Activated CD4-positive, CD25-positive, alpha-beta regulatory T cell treated with anti-CD3 and anti-CD28 coated beads, Interleukin-2, amount 50 U/mL, for 24 hours (primary cell): ENCODE measurements at regions not wholly inside any gene's neighbourhood (a gene's known extent, or its start where the extent isn't known, plus 50 kb on each side); places are given as distances from the start of the nearest gene placed in this dataset.
A peak's percentile ranks its signal among the peaks of the same experiment; 100 is the strongest.
"Not testable (repeated sequence)": the region's sequence is repeated elsewhere in the genome, so short reads cannot be mapped to it uniquely, and the experiment has no call there.

Experiments
- ATAC-seq, 2 donors: fragments of 150-1000 bp; cut with Tn5 transposase; one replicate each; pipeline ENCODE4 v1.10.0; 2021; ENCODE audit warnings: mild to moderate bottlenecking in 1 of 2, moderate library complexity in 1 of 2

DNA sequence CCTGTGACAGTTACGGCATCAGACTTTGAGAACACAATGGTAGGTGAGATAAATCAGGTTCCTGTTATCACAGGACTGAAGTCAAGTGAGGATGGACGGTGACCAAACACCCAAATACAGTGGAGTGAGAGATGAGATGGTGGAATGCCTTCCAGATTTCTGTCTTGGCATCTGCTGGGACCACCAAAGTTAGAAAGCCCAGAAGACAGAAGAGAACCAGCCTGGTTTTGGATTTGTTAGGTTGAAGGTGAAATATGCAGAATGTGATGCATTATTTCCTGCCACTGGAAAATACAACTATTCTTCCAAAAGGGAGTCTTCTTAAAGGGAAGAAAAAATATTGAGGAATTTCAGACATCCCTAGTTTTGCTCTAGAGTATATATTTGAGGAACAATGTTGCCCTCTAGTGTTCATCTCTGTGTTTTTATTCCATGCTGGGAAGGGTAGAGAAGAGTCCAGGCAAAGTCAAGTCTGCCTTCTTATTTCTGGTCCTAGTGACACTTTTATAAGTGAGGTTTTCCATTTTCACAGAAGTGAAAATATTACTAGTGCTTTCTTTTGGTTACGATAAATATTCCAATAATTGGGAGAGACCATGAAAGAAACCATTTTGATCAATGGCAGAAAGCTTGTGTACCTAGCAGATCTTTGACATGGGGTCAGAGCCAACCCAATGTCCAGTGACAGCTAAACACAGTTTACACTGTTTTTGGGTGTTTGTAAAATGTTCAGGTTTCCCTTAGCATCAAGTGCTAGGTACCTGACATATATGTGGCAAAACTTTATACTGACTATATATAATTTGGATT is 142.3 kb upstream of the ANKH start:
- no peak for ATAC-seq

DNA sequence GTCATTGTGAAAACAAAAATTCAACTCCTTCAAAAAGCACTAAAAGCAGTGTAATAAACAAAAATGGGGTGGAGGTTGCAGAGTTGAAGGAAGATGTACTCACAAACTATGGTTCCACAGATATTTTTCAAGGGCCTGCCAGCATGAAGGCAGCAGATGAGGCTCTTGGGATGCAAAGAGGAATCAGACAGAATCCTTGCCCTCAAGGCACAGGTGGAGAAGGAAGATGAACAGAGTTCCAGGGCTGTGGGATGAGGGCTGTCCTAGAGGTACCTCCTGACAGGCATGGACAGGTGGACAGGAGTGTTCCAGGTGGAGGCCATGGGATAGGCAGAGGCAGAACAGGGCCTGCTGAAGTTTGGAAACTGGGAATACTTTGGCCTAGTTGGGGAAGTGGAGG is 140.5 kb upstream of the ANKH start:
- ATAC-seq: no peak

DNA sequence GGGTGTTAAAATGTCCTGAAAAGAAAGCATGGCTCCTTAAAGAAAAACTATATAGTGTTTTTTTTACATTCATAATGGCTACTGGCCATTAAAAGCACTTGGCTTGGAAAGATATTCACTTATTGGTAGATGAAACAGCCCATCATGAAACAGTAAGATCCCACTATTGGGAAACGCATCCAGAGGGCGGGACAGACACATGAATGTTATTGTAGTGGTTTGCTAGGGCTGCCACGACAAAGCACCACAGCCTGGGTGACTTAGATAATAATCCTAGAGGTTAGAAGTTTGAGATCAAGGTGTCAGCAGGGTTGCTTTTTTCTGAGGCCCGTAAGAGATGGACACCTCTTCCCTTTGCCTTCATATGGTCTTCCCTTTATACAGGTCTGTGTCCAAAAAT is 139.4 kb upstream of the ANKH start:
- ATAC-seq: no peak

DNA sequence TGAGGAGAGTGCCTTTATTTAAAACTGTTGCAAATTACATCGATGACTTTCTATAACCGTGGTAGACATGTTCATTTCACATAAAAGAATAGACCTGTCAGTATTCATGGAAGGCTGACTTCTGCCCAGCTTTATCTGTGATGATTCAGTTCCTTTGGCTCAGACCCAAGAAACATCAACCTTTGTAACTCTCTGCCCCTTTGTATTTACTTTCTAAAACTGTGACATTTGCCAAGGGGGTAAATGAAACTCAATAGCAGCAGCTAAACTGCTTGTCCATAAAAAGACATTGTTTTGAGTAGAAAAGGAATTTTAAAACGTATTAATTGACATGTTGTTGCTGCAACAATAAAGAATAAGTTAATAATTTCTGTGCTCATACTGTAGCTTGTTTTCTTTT is 137.8 kb upstream of the ANKH start:
- no peak for ATAC-seq

DNA sequence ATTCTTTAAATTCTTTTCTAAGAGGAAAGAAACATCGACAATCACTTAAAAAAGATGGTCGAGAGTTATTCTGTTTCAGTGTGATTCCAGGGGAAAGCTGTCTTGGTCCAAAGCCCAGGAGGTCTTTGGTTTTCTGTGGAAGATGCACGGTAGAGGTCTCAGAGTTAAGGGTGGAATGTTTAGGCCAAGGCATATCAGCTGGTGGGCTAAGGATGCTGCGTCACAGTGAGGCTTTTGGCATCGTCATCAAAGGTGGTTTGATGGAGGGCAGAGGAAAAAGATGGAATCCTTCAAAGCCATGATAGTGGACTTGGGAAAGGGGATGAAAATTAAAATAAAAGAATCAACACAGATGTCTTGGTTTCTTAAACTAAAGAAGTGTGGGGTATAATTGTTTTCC is 137.3 kb upstream of the ANKH start:
- ATAC-seq: no peak

DNA sequence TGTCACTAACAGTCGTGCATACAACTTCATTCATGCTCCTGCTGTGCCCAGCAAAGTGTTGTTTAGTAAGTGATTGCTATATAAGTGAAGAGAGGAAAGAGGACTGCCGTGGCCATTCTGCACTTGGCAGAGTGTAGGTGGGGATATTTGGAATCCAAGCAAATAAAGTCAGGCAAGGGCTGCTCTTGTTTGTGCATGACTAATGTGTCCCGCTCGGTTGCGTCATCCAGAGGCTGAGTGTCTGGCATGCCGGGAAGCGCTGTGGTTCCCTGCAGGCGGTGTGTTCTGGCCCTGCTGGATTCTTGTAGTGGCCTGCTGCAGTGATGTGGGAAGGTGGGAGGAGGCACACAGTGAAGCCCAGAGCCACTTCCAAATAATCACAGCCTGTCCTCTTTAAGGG is 136.9 kb upstream of the ANKH start:
- ATAC-seq: no peak

DNA sequence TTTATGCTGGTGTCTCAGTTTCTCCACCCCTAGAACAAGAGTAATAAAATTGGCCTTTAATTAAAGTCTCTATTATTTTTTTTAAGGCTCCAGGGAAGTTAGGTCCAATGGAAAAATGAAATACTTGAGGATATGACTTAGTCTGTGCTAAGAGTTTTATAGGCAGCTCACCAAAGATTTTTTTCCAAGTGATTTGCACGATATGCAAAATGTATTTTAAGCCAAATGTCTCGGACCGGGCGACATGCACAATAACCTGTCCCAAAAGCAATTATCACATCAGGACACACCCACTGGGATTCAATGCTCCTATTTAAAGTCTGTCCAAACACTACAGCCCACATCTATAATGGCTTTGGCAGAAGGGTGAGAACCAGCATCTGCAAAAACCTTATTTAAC is 136.1 kb upstream of the ANKH start:
- no peak for ATAC-seq

DNA sequence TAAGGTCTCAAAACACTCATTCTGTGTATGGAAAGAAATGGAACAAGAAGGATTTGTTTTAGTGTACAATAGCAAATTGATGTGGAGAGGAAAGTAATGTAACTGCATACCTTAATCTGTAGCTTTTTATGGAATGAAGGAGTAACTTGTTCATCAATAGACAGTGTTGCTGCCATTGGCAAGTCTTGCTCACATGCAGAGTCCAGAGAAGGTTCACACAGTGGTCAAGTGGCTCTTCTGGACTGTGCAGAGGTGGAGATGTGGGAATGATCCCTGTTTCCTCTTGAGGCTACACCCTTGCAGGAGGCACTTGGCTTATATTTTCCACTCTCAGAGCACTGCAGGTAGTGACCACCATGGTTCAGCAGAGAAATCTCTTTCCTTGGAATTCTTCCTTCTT is 132.9 kb upstream of the ANKH start:
- ATAC-seq: no peak

DNA sequence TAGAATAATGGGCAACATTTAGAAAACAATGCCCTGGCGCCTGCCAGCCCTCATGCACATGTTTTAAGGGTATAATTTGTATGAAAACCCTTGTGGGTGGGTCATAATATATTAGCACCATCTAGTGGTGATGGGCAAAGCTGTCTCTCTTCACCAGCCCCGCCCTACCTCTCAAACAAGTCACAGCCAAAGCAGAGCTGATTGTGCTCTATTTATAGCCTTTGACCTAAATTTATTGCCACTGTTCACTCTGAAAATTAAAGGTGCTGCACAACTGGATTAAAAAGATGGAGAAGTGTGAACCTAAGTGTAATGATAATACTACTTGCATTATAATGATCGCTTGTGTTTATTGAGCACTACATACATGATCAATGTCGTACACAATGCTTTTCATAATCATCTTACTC is 131.9 kb upstream of the ANKH start:
- peak; percentile 85 to 94 for ATAC-seq

DNA sequence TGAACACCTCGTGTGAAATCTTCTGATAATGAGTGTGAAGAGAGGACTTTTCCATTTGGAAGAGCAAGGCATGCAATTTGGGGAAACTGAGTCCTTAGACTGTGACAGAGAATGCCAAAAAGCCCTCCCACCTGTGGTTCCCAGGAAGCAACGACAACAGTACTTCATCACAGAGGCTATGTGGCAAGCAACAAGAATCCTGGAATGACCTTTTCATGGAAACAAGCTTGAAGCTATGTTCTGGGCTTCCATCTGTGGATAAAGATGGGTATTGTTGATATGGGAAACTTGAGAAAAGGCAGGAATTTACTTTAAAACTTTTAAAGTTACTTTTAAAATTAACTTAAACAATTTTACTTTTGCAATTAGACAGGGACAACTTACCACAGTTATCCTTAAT is 131.2 kb upstream of the ANKH start:
- ATAC-seq: no peak

DNA sequence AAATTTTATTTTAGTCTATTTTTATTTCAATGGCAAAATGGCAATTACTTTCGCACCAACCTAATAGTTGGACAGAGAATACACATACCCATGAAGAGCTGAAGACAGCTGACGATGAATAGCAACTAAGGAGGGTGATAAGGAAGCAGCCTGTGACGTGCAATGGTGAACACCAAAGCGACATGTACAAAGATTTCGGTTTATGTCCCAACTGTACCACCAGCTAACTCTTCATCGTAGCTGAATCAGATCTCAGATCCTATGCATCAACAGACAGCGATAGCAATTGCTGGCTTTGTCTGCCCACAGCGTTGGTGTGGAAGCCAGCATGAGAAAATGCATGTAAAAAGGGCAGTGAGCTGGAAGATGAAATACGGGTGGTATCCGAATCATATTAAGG is 130.6 kb upstream of the ANKH start:
- ATAC-seq: no peak

DNA sequence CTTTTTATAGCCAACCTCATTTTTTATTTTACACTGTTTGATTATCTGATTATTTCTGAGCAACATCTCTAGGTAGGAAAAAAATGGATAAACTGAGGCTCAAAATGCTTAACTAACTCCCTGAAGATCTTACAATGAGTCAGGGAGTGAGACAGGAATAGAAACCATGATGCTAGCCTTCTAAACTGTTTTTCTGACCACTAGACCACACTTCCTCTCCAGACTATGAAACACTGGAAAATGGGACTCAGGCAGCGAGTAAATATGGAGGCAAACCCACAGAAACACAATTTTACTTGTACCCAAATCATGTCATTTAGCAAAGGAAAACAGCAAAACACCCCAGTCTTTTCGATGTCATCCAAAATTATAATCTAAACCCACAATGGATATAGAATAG is 129.9 kb upstream of the ANKH start:
- no peak for ATAC-seq

DNA sequence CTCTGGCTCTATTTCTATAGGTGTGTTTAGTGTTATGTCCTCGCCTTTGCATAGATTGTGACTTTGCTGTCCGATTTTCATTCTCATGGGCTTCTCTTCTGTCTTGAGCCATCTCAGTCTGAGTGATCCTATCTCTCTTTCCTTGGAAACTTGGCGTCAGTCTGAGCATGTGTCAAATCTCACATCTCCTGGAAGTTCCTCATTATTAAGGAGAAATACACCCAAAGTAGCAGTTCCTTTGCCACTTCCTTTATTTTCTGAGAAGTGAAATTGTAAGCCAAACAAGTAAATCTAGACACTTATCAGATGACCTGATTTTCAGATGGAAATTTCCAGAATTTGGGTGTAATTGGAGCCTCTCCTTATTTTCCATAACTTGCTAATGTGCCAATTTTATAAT is 126.9 kb upstream of the ANKH start:
- ATAC-seq: no peak

DNA sequence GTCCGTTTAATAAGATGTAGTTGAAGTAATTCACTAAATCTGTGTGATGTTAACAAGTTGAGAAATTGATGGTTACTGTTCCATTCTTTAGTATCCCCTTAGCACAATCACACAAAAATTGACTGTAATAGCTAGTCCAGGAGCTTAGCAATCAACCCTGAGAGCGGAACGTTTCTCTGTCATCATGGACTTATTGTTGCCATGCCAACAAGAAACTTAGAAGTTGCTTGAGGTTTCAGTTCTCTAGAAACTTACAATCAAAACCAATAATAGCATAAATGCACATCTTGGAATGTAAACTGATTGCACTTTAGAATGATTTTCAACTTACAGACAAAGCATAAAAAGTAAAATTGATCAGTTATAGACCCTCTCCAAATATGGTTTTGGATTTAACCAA is 125.4 kb upstream of the ANKH start:
- no peak for ATAC-seq

DNA sequence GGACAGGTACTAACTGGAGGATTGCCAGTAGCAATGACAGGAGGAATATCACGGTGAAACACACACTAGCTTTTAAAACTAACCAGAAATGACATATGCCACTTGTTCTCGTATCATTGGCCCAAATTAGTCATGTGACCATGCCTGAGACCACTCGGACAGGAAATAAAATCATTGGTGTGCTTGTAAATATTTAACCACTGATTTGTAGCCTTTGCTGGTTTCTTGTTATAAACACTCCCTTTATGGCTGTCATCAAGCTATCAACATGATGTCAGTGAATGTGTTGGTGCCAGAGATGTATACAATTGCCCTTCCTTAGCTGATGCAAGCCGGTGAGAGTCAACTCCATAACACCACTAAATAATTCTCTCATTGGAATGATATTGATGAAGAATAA is 123.7 kb upstream of the ANKH start:
- no peak for ATAC-seq

DNA sequence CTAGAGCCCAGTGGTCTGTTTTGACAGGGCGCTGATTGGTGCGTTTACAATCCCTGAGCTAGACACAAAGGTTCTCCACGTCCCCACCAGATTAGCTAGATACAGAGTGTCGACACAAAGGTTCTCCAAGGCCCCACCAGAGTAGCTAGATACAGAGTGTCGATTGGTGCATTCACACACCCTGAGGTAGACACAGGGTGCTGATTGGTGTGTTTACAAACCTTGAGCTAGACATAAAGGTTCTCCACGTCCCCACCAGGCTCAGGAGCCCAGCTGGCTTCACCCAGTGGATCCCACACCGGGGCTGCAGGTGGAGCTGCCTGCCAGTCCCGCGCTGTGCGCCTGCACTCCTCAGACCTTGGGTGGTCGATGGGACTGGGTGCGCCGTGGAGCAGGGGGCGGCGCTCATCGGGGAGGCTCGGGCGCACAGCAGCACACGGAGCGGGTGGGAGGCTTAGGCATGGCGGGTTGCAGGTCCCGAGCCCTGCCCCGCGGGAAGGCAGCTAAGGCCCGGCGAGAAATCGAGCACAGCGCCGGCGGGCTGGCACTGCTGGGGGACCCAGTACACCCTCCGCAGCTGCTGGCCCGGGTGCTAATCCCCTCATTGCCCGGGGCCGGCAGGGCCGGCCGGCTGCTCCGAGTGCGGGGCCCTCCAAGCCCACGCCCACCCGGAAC is 122.0 kb upstream of the ANKH start:
- ATAC-seq: not testable (repeated sequence)

DNA sequence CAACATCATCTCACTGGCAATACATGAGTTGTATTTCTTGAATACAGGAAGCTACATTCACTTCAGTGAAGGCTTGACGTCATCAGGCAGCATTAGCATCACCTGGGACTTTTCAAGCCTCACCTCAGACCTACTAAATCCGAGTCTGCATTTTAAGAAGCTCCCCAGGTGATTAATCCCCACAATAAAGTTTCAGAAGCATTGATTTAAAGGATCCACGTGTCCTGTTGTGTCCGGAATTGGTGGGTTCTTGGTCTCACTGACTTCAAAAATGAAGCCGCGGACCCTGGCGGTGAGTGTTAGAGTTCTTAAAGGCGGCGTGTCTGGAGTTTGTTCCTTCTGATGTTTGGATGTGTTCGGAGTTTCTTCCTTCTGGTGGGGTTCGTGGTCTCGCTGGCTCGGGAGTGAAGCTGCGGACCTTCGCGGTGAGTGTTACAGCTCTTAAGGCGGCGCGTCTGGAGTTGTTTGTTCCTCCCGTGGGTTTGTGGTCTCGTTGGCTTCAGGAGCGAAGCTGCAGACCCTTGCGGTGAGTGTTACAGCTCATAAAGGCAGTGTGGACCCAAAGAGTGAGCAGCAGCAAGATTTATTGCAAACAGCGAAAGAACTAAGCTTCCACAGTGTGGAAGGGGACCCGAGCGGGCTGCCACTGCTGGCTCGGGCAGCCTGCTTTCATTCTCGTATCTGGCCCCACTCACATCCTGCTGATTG is 121.3 kb upstream of the ANKH start:
- peak; percentile 98 to 99 for ATAC-seq

DNA sequence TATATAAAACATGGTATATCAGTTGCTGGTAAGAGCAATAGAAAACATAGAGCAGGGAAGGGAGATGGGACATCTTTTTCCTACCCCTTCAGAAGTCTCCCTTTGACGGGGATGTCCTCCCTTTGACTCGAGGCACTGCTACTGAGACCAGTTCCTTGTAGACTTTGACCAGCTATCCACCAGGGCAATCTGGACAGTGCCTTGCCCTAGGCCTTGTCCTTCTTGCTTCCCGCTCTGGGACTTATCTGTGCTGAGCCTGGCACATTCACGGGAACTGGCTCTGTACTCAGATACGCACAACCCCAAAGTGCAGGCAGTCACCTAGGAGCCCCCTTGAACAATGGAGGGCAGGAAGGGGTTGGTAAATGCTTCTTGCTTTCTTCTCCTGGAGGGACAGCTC is 116.6 kb upstream of the ANKH start:
- ATAC-seq: no peak

DNA sequence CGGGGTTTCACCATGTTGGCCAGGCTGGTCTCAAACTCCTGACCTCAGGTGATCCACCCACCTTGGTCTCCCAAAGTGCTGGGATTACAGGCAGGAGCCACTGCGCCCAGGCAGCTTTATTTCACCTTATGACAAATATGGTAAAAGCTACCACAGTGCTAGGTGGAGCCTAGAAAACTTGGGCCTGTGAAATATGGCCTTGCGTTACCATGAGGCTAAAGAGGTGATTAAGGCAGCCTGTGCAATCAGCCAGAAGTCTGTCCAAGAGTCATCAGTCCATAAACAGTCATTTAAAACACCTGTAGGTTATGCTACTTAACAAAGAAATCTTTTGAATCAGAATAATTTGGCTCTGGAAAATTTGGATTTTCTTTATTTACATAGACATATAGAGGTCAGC is 114.8 kb upstream of the ANKH start:
- no peak for ATAC-seq

DNA sequence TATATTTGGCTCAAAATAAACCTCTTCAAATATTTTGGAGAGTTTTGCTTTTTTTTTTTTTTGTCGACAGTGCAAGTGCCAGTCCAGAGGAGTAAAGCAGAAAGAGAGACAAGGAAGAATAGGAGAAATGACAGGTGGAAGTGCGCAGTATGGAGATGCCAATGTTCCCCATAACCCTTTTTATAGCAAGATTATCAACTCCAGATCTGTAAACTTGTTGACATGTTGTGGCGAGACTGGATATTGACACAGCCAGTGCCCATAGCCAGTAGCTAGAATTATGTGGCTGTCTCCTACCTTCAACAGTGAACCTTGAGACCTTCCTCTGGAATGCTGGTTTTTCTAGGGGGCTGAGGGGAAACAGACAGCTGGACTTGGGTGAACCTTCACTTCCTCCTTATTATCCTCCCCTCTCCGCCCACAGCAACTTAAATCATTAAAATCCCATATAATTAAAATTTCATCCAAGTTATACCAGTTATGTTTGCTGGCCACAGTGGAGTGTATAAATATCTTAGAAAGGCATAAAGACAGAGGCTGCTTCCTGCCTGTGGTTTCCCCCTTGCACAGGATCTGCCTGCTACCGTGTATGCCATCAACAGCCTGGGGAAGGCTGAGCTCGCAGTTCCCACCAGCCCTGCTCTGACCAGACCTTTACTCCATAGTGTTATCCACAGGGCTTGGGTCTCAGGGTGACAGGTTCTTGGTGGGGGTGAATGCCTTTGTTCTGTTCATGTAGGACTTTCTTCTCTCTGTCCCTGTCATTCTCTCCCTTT is 112.3 kb upstream of the ANKH start:
- ATAC-seq: peak in 1 of 2 donors; percentile 48

DNA sequence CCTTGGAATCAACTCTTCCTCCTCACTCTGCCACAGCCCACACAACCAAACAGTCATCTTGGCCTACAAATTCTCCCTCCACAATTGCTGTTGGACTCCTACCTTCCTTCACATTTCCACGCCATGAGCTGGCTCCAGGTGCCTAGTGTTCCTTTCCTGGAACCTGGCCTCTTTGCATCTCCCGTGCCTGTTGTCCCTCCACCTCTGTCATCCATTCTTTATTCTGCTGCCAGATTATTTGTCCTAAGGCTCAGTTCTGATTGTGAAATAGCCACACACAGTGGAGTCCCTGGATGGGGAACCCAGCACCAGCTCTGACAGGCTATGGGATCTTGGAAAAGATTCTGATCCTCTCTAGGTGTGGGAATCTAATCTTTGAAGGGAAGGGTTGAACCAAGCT is 109.1 kb upstream of the ANKH start:
- ATAC-seq: no peak

DNA sequence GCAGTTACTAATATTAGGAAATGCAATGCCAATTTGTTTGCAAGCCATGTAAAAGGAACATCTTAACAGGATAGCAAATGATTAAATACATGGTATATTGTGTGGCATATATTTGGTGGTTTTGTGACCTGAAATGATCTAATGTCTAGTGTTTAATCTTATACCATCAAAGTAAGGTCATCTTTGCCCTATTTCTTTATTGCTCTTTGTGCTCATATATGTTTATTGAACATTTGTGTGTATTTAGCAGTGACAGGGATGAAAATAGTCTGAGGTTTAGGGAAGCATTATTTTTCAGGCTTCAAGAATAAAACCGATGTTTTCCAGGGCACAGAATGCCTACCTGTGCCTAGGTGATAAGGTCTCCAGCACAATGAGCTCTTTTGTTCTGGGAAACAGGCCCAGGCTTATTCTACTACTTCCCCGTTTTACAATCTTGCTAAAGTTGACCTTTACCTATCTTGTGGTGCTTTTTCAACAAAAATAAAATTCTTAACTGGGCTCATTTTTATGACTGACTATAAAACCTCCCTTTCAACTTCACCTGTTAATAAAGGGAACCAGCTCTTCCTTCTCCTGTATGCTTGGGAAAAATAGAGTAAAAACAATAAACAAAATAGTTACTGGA is 105.6 kb upstream of the ANKH start:
- ATAC-seq: no peak

DNA sequence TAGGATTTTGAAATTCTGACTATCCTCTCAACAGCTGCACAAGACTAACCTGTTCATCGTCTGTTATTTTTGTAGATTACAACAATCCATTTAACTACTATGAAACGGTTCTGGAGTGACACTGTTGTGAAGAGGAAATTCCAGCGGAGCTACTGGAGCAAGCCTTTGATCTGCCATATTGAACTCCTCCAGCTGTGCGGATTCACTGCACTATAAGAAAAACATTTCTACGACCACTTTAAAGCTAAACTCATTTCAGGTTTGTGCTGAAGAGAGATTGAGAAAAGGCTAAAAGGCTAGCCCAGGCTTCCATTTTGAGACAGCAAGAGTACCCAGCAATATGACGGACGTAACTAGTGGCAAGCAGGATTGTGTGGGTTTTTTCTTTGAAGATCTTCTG is 104.9 kb upstream of the ANKH start:
- no peak for ATAC-seq
